Esophagus muscularis mucosa (tissue), 4 donors: ENCODE measurements at regions not wholly inside any gene's neighbourhood (a gene's known extent, or its start where the extent isn't known, plus 50 kb on each side); places are given as distances from the start of the nearest gene placed in this dataset.

Experiments
- CTCF ChIP-seq, 3 experiments: fragments of 200-600 bp in 2 of 3; fragments of 450-650 bp in 1 of 3; sonication (generic) in 2 of 3; IDR thresholded peaks; one replicate each; pipeline ENCODE4 v1.5.1; 2017 to 2019; ENCODE audit warnings: antibody characterized with exemption in 3 of 3, mild to moderate bottlenecking in 2 of 3, moderate library complexity in 1 of 3
- EP300 ChIP-seq: sonication (generic); formaldehyde crosslinking; IDR thresholded peaks from one replicate; pipeline ENCODE4 v1.6.1; 2017; ENCODE audit warnings: antibody characterized with exemption
- POLR2A ChIP-seq: fragments of 450-650 bp; IDR thresholded peaks from one replicate; pipeline ENCODE4 v1.6.1; 2017; ENCODE audit warnings: antibody characterized with exemption, moderate library complexity, mild to moderate bottlenecking, low read depth
- POLR2AphosphoS5 ChIP-seq, 2 donors: sonication (generic); formaldehyde crosslinking; IDR thresholded peaks; one replicate each; pipeline ENCODE4 v1.6.1; 2017; ENCODE audit warnings: antibody characterized with exemption in 2 of 2

DNA sequence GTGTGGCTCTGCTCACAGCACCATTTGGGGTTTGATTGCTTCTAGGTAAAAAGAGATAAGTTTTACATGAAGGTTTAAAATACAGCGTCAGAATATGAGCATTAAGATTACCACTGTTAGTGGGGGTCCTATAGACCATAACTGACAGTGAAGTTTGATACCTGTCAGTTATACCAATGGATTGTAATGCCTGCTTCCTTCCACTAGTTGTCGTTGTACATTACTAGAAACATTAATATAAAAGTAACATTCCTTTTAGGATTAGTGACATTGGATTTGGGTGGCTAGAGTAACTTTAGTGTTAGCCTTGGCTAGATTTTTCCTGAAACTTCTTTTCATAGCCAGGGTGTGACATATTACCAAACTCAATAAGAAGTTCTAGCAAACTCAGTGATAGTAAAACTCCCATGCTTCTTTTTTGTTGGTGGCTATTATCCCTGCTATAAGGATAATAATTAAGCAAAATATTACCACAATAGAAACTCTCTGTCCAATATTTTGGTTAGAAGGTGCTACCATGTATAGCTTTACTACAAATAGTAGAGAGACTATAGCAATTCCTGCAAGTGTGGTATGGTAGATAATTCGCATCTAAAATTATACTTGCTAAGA, 57.1 kb downstream of the FAM181B start:
- TF ChIP-seq CTCF (IDR thresholded peaks at IDR 0.05) (peak in 2 of 3 experiments; percentile 10 to 25), POLR2AphosphoS5 (IDR thresholded peaks at IDR 0.05) (no peak), EP300 (no peak), POLR2A (no peak)
